ENCODE measurements at regions not wholly inside any gene's neighbourhood (a gene's known extent, or its start where the extent isn't known, plus 50 kb on each side); places are given as distances from the start of the nearest gene placed in this dataset.

GRCh38 chr11:104633226-104633625, 265.0 kb downstream of the CASP12 start:
- TF ChIP-seq CTCF (IDR thresholded peaks at IDR 0.05): no peak
- no peak for TF ChIP-seq EP300 (IDR thresholded peaks at IDR 0.05)
- TF ChIP-seq POLR2AphosphoS5 (IDR thresholded peaks at IDR 0.05): no peak
